ENCODE measurements at regions not wholly inside any gene's neighbourhood (a gene's known extent, or its start where the extent isn't known, plus 50 kb on each side); places are given as distances from the start of the nearest gene placed in this dataset.

- TF ChIP-seq CTCF (IDR thresholded peaks at IDR 0.05) = no peak
- TF ChIP-seq POLR2A (IDR thresholded peaks at IDR 0.05) = no peak
- no peak for TF ChIP-seq EP300 (IDR thresholded peaks at IDR 0.05)
These were observed 126.5 kb upstream of the VKORC1L1 start for GRCh38 chr7:65746398-65746669.
